K562 (cell line): ENCODE measurements at regions not wholly inside any gene's neighbourhood (a gene's known extent, or its start where the extent isn't known, plus 50 kb on each side); places are given as distances from the start of the nearest gene placed in this dataset.

ENCODE experiments used
- CHCHD3 ChIP-seq: fragments of 250-450 bp; sonication (Bioruptor Pico); IDR thresholded peaks from 2 replicates; pipeline ENCODE4 v2.1.2; 2022; ENCODE audit warnings: mild to moderate bottlenecking
- CTBP1 ChIP-seq: fragments of 450-650 bp; IDR thresholded peaks from 2 replicates; pipeline ENCODE4 v1.6.1; 2016; ENCODE audit warnings: borderline replicate concordance
- EGR1 ChIP-seq: fragments of 450-650 bp; conservative IDR thresholded peaks from 2 replicates; pipeline ENCODE4 v1.6.1; 2017; ENCODE audit warnings: mild to moderate bottlenecking
- EP400 ChIP-seq: fragments of 450-650 bp; IDR thresholded peaks from 2 replicates; pipeline ENCODE4 v1.6.1; 2017; ENCODE audit warnings: antibody characterized with exemption, mild to moderate bottlenecking, moderate library complexity
- FOXK1 ChIP-seq: sonication (generic); formaldehyde crosslinking; IDR thresholded peaks from 2 replicates; pipeline ENCODE4 v1.8.0; 2022; ENCODE audit warnings: missing genetic modification reagents, mild to moderate bottlenecking, borderline replicate concordance
- JUNB ChIP-seq: fragments of 450-650 bp; formaldehyde crosslinking; conservative IDR thresholded peaks from 2 replicates; pipeline ENCODE4 v1.4.0; 2020; ENCODE audit warnings: mild to moderate bottlenecking
- NEUROD1 ChIP-seq: fragments of 150-350 bp; IDR thresholded peaks from 2 replicates; pipeline ENCODE4 v1.6.1; 2014; ENCODE audit warnings: borderline replicate concordance, low read length, low read depth; ENCODE audit not compliant: partially characterized antibody
- NR2C1 ChIP-seq, 2 experiments: fragments of 450-650 bp; IDR thresholded peaks; 2 replicates each; pipeline ENCODE4 v1.6.1; 2017; ENCODE audit warnings: mild to moderate bottlenecking in 2 of 2, antibody characterized with exemption in 1 of 2, inconsistent platforms in 1 of 2, missing compliant biosample characterization in 1 of 2, missing genetic modification characterization in 1 of 2
- NR3C1 ChIP-seq: sonication (generic); formaldehyde crosslinking; IDR thresholded peaks from 2 replicates; pipeline ENCODE4 v1.8.1; 2022; ENCODE audit warnings: missing genetic modification reagents
- PML ChIP-seq: IDR thresholded peaks from 2 replicates; pipeline ENCODE4 v1.6.1; 2012; ENCODE audit warnings: low read length, inconsistent platforms
- SREBF1 ChIP-seq: fragments of 150-350 bp; IDR thresholded peaks from 2 replicates; pipeline ENCODE4 v1.6.1; 2014; ENCODE audit warnings: antibody characterized with exemption, low read depth, low read length, borderline replicate concordance
- THRAP3 ChIP-seq: fragments of 450-650 bp; IDR thresholded peaks from 2 replicates; pipeline ENCODE4 v1.6.1; 2016; ENCODE audit warnings: mild to moderate bottlenecking, inconsistent platforms, borderline replicate concordance
- ZNF311 ChIP-seq: fragments of 250-450 bp; sonication (Bioruptor Pico); IDR thresholded peaks from 2 replicates; pipeline ENCODE4 v1.4.0; 2020; ENCODE audit warnings: mild to moderate bottlenecking, moderate library complexity
- ZNF76 ChIP-seq: fragments of 250-450 bp; sonication (Bioruptor Pico); IDR thresholded peaks from 2 replicates; pipeline ENCODE4 v1.4.0; 2020; ENCODE audit warnings: mild to moderate bottlenecking, moderate library complexity, borderline replicate concordance
- TF ChIP-seq, protein P1 (sequence below): IDR thresholded peaks from 2 replicates; pipeline ENCODE4 v1.6.1; 2011; ENCODE audit not compliant: insufficient read length; ENCODE audit errors: extremely low read depth
- TF ChIP-seq, protein P2 (sequence below): sonication (generic); formaldehyde crosslinking; IDR thresholded peaks from 2 replicates; pipeline ENCODE4 v1.8.0; 2022; ENCODE audit warnings: mild to moderate bottlenecking, low read depth, missing genetic modification reagents
- TF ChIP-seq, protein P3 (sequence below): fragments of 450-650 bp; IDR thresholded peaks from 2 replicates; pipeline ENCODE4 v1.6.1; 2016; ENCODE audit warnings: antibody characterized with exemption
- TF ChIP-seq, protein P4 (sequence below): fragments of 150-350 bp; IDR thresholded peaks from 2 replicates; pipeline ENCODE4 v1.6.1; 2014; ENCODE audit warnings: low read depth, mild to moderate bottlenecking, low read length, borderline replicate concordance
- TF ChIP-seq, protein P5 (sequence below), 2 experiments: IDR thresholded peaks; 2 replicates each; pipeline ENCODE4 v1.6.1; 2012; ENCODE audit warnings: improper control_type of control experiment in 2 of 2, low read depth in 2 of 2, low read length in 2 of 2, borderline replicate concordance in 1 of 2
- TF ChIP-seq, protein P6 (sequence below): sonication (generic); formaldehyde crosslinking; IDR thresholded peaks from 2 replicates; pipeline ENCODE4 v1.8.0; 2022; ENCODE audit warnings: mild to moderate bottlenecking, missing genetic modification reagents

DNA sequence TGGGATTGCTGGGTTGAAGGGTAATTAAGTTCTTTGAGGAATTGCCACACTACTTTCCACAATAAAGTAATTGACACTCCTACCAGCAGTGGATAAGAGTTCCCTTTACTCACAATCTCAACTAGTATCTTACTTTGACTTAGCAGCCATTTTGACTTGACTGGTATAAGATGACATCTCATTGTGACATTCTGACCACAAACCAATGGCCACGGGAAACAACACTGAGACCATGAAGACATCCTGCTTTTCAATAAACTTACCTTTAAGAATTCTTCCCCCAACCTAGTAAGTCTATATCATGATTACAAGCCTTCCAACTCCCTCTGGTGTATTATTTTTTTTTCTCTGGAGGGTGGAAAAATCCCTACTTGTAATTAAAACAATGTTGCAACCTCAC, 66.9 kb upstream of the WDR1 start (continued):
- TF ChIP-seq, protein P1, sequence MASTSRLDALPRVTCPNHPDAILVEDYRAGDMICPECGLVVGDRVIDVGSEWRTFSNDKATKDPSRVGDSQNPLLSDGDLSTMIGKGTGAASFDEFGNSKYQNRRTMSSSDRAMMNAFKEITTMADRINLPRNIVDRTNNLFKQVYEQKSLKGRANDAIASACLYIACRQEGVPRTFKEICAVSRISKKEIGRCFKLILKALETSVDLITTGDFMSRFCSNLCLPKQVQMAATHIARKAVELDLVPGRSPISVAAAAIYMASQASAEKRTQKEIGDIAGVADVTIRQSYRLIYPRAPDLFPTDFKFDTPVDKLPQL: no peak
- TF ChIP-seq NR3C1: no peak
- TF ChIP-seq, protein P2, sequence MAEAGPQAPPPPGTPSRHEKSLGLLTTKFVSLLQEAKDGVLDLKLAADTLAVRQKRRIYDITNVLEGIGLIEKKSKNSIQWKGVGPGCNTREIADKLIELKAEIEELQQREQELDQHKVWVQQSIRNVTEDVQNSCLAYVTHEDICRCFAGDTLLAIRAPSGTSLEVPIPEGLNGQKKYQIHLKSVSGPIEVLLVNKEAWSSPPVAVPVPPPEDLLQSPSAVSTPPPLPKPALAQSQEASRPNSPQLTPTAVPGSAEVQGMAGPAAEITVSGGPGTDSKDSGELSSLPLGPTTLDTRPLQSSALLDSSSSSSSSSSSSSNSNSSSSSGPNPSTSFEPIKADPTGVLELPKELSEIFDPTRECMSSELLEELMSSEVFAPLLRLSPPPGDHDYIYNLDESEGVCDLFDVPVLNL (CRISPR knock-in tag): no peak
- TF ChIP-seq, protein P3, sequence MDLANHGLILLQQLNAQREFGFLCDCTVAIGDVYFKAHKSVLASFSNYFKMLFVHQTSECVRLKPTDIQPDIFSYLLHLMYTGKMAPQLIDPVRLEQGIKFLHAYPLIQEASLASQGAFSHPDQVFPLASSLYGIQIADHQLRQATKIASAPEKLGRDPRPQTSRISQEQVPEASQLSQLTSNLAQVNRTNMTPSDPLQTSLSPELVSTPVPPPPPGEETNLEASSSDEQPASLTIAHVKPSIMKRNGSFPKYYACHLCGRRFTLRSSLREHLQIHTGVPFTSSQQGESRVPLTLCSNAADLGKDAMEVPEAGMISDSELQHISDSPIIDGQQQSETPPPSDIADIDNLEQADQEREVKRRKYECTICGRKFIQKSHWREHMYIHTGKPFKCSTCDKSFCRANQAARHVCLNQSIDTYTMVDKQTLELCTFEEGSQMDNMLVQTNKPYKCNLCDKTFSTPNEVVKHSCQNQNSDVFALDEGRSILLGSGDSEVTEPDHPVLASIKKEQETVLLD: no peak
- TF ChIP-seq, protein P4, sequence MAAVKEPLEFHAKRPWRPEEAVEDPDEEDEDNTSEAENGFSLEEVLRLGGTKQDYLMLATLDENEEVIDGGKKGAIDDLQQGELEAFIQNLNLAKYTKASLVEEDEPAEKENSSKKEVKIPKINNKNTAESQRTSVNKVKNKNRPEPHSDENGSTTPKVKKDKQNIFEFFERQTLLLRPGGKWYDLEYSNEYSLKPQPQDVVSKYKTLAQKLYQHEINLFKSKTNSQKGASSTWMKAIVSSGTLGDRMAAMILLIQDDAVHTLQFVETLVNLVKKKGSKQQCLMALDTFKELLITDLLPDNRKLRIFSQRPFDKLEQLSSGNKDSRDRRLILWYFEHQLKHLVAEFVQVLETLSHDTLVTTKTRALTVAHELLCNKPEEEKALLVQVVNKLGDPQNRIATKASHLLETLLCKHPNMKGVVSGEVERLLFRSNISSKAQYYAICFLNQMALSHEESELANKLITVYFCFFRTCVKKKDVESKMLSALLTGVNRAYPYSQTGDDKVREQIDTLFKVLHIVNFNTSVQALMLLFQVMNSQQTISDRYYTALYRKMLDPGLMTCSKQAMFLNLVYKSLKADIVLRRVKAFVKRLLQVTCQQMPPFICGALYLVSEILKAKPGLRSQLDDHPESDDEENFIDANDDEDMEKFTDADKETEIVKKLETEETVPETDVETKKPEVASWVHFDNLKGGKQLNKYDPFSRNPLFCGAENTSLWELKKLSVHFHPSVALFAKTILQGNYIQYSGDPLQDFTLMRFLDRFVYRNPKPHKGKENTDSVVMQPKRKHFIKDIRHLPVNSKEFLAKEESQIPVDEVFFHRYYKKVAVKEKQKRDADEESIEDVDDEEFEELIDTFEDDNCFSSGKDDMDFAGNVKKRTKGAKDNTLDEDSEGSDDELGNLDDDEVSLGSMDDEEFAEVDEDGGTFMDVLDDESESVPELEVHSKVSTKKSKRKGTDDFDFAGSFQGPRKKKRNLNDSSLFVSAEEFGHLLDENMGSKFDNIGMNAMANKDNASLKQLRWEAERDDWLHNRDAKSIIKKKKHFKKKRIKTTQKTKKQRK: no peak
- TF ChIP-seq THRAP3: no peak
- TF ChIP-seq SREBF1: no peak
- no peak for TF ChIP-seq EP400
- no peak for TF ChIP-seq EGR1
- no peak for TF ChIP-seq FOXK1 (CRISPR knock-in tag)
- TF ChIP-seq NEUROD1: no peak
- TF ChIP-seq NR2C1 (IDR thresholded peaks at IDR 0.05): no peak
- peak; percentile 76 for TF ChIP-seq NR2C1 (tag; IDR thresholded peaks at IDR 0.05)
- TF ChIP-seq, protein P5, sequence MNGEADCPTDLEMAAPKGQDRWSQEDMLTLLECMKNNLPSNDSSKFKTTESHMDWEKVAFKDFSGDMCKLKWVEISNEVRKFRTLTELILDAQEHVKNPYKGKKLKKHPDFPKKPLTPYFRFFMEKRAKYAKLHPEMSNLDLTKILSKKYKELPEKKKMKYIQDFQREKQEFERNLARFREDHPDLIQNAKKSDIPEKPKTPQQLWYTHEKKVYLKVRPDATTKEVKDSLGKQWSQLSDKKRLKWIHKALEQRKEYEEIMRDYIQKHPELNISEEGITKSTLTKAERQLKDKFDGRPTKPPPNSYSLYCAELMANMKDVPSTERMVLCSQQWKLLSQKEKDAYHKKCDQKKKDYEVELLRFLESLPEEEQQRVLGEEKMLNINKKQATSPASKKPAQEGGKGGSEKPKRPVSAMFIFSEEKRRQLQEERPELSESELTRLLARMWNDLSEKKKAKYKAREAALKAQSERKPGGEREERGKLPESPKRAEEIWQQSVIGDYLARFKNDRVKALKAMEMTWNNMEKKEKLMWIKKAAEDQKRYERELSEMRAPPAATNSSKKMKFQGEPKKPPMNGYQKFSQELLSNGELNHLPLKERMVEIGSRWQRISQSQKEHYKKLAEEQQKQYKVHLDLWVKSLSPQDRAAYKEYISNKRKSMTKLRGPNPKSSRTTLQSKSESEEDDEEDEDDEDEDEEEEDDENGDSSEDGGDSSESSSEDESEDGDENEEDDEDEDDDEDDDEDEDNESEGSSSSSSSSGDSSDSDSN (IDR thresholded peaks at IDR 0.05; ENCODE audit: borderline replicate concordance in 1 of 2, low read depth in 2 of 2, low read length in 2 of 2): 0 out of 4 replicates have a peak, but pooled peaks of 1 of the 2 experiments have one; percentile 15
- no peak for TF ChIP-seq CHCHD3 (CRISPR knock-in tag)
- TF ChIP-seq CTBP1: no peak
- TF ChIP-seq JUNB: no peak
- peak; percentile 92 for TF ChIP-seq ZNF311
- TF ChIP-seq, protein P6, sequence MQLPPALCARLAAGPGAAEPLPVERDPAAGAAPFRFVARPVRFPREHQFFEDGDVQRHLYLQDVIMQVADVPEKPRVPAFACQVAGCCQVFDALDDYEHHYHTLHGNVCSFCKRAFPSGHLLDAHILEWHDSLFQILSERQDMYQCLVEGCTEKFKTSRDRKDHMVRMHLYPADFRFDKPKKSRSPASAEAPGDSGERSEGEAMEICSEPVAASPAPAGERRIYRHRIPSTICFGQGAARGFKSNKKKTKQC (CRISPR knock-in tag): no peak
- TF ChIP-seq ZNF76 (CRISPR knock-in tag): peak; percentile 83; the same call in 1 of the 2 replicates
- TF ChIP-seq PML: no peak
